ENCODE measurements at regions not wholly inside any gene's neighbourhood (a gene's known extent, or its start where the extent isn't known, plus 50 kb on each side); places are given as distances from the start of the nearest gene placed in this dataset.
"Not testable (repeated sequence)": the region's sequence is repeated elsewhere in the genome, so short reads cannot be mapped to it uniquely, and the experiment has no call there.

- no peaks in the 10 kb centered on the region for H3K27me3 ChIP-seq (ENCODE audit: control insufficient read depth, insufficient read depth, low read length)
- H3K4me2 ChIP-seq (ENCODE audit: extremely low read depth, insufficient read depth, low read length): no peak overlapping the region
- TF ChIP-seq EZH2 (IDR thresholded peaks at IDR 0.05; ENCODE audit: low read length, missing control alignments) (no peak), CTCF (conservative IDR thresholded peaks at IDR 0.05 in 1 of 2, IDR thresholded peaks at IDR 0.05 in 1 of 2; ENCODE audit: low read depth in 1 of 2, low read length in 2 of 2) (no peak)
- H2AFZ ChIP-seq (ENCODE audit: low read length): no peak overlapping the region
- H3K9ac ChIP-seq (ENCODE audit: insufficient read depth, low read length): no peak overlapping the region
- DNase-seq (ENCODE audit: low read depth in 2 of 2): no peak
- no peaks in the 10 kb centered on the region for H3K79me2 ChIP-seq (ENCODE audit: control insufficient read depth, insufficient read depth, low read length)
- H3K27ac ChIP-seq (ENCODE audit: insufficient read depth, low read length): no peak overlapping the region
- no peaks in the 10 kb centered on the region for H3K4me1 ChIP-seq (ENCODE audit: control insufficient read depth, extremely low read depth, insufficient read depth, low read length)
- H3K9me3 ChIP-seq (ENCODE audit: control insufficient read depth, insufficient read depth, low read depth, low read length): no peaks in the 10 kb centered on the region
- H4K20me1 ChIP-seq (ENCODE audit: control insufficient read depth, extremely low read depth, insufficient read depth, low read length): no peaks in the 10 kb centered on the region
- no peaks in the 10 kb centered on the region for H3K36me3 ChIP-seq (ENCODE audit: control insufficient read depth, insufficient read depth, low read length)
- no peak overlapping the region for H3K4me3 ChIP-seq (replicated peaks in 1 of 4; ENCODE audit: control extremely low read depth in 1 of 4, insufficient read depth in 1 of 4, low read depth in 3 of 4, low read length in 4 of 4)
Measured at GRCh38 chr3:153785901-153786300, 335.3 kb upstream of the ARHGEF26 start.

- H4K20me1 ChIP-seq (ENCODE audit: control insufficient read depth, extremely low read depth, insufficient read depth, low read length): no peaks in the 10 kb centered on the region
- H3K4me3 ChIP-seq (replicated peaks in 1 of 4; ENCODE audit: control extremely low read depth in 1 of 4, insufficient read depth in 1 of 4, low read depth in 3 of 4, low read length in 4 of 4): no peak overlapping the region
- no peaks in the 10 kb centered on the region for H3K79me2 ChIP-seq (ENCODE audit: control insufficient read depth, insufficient read depth, low read length)
- TF ChIP-seq CTCF (conservative IDR thresholded peaks at IDR 0.05 in 1 of 2, IDR thresholded peaks at IDR 0.05 in 1 of 2; ENCODE audit: low read depth in 1 of 2, low read length in 2 of 2) (no peak), EZH2 (IDR thresholded peaks at IDR 0.05; ENCODE audit: low read length, missing control alignments) (no peak)
- H3K36me3 ChIP-seq (ENCODE audit: control insufficient read depth, insufficient read depth, low read length): no peaks in the 10 kb centered on the region
- H3K27ac ChIP-seq (ENCODE audit: insufficient read depth, low read length): no peak overlapping the region
- H3K9me3 ChIP-seq (ENCODE audit: control insufficient read depth, insufficient read depth, low read depth, low read length): no peaks in the 10 kb centered on the region
- H3K4me1 ChIP-seq (ENCODE audit: control insufficient read depth, extremely low read depth, insufficient read depth, low read length): no peaks in the 10 kb centered on the region
- H3K4me2 ChIP-seq (ENCODE audit: extremely low read depth, insufficient read depth, low read length): no peak overlapping the region
- H2AFZ ChIP-seq (ENCODE audit: low read length): no peak overlapping the region
- DNase-seq (ENCODE audit: low read depth in 2 of 2): no peak
- no peak overlapping the region for H3K9ac ChIP-seq (ENCODE audit: insufficient read depth, low read length)
- H3K27me3 ChIP-seq (ENCODE audit: control insufficient read depth, insufficient read depth, low read length): no peaks in the 10 kb centered on the region
Measured at GRCh38 chr3:153789380-153789779, 331.8 kb upstream of the ARHGEF26 start.

- H4K20me1 ChIP-seq (ENCODE audit: control insufficient read depth, extremely low read depth, insufficient read depth, low read length); H2AFZ ChIP-seq (ENCODE audit: low read length); H3K27ac ChIP-seq (ENCODE audit: insufficient read depth, low read length); H3K4me2 ChIP-seq (ENCODE audit: extremely low read depth, insufficient read depth, low read length); H3K4me3 ChIP-seq (replicated peaks in 1 of 4; ENCODE audit: control extremely low read depth in 1 of 4, insufficient read depth in 1 of 4, low read depth in 3 of 4, low read length in 4 of 4); H3K4me1 ChIP-seq (ENCODE audit: control insufficient read depth, extremely low read depth, insufficient read depth, low read length); H3K27me3 ChIP-seq (ENCODE audit: control insufficient read depth, insufficient read depth, low read length); H3K9me3 ChIP-seq (ENCODE audit: control insufficient read depth, insufficient read depth, low read depth, low read length); H3K36me3 ChIP-seq (ENCODE audit: control insufficient read depth, insufficient read depth, low read length); H3K9ac ChIP-seq (ENCODE audit: insufficient read depth, low read length); DNase-seq (ENCODE audit: low read depth in 2 of 2); H3K79me2 ChIP-seq (ENCODE audit: control insufficient read depth, insufficient read depth, low read length): not testable (repeated sequence)
Measured at GRCh38 chr3:153797056-153797455, 324.1 kb upstream of the ARHGEF26 start.

GRCh38 chr3:153809097-153809496, 312.1 kb upstream of the ARHGEF26 start:
- Histone ChIP-seq H3K9me3 (ENCODE audit: control insufficient read depth, insufficient read depth, low read depth, low read length) (no peaks in the 10 kb centered on the region), H3K79me2 (ENCODE audit: control insufficient read depth, insufficient read depth, low read length) (no peaks in the 10 kb centered on the region), H3K27ac (ENCODE audit: insufficient read depth, low read length) (no peak overlapping the region), H3K9ac (ENCODE audit: insufficient read depth, low read length) (no peak overlapping the region), H2AFZ (ENCODE audit: low read length) (no peak overlapping the region), H3K4me1 (ENCODE audit: control insufficient read depth, extremely low read depth, insufficient read depth, low read length) (no peaks in the 10 kb centered on the region), H3K4me3 (replicated peaks in 1 of 4; ENCODE audit: control extremely low read depth in 1 of 4, insufficient read depth in 1 of 4, low read depth in 3 of 4, low read length in 4 of 4) (no peak overlapping the region), H4K20me1 (ENCODE audit: control insufficient read depth, extremely low read depth, insufficient read depth, low read length) (no peaks in the 10 kb centered on the region), H3K27me3 (ENCODE audit: control insufficient read depth, insufficient read depth, low read length) (no peaks in the 10 kb centered on the region), H3K36me3 (ENCODE audit: control insufficient read depth, insufficient read depth, low read length) (no peaks in the 10 kb centered on the region), H3K4me2 (ENCODE audit: extremely low read depth, insufficient read depth, low read length) (no peak overlapping the region)
- DNase-seq (ENCODE audit: low read depth in 2 of 2): no peak
- TF ChIP-seq EZH2 (IDR thresholded peaks at IDR 0.05; ENCODE audit: low read length, missing control alignments) (no peak), CTCF (conservative IDR thresholded peaks at IDR 0.05 in 1 of 2, IDR thresholded peaks at IDR 0.05 in 1 of 2; ENCODE audit: low read depth in 1 of 2, low read length in 2 of 2) (no peak)

Measured in fibroblast of lung (primary cell).